GM12878 (cell line): ENCODE measurements at regions not wholly inside any gene's neighbourhood (a gene's known extent, or its start where the extent isn't known, plus 50 kb on each side); places are given as distances from the start of the nearest gene placed in this dataset.

Experiments
- ATAC-seq: fragments of 200-7000 bp; cut with Tn5 transposase; 3 replicates; pipeline ENCODE4 v1.9.1; 2020; ENCODE audit warnings: mild to moderate bottlenecking, moderate library complexity
- BruUV-seq: library from RNA; stranded (reverse); fragments of 400-500 nt; replicated peaks from 2 replicates; lab custom pipeline; 2021; lab: Mats Ljungman, UMichigan
- CTCF ChIA-PET: fragments of 300-600 bp; sonication (Branson Sonifier 250); formaldehyde crosslinking; extraction: SDS; loops from one replicate; lab custom pipeline; 2021; ENCODE audit warnings: inconsistent platforms; lab: Yijun Ruan, JAX
- POLR2A ChIA-PET: fragments of 350-600 bp; formaldehyde crosslinking; extraction: SDS; loops from one replicate; lab custom pipeline; 2021; ENCODE audit warnings: inconsistent platforms; lab: Charles Lee
- RAD21 ChIA-PET: fragments of 300-600 bp; sonication (Branson Sonifier 250); formaldehyde crosslinking; loops from one replicate; lab custom pipeline; 2023; ENCODE audit warnings: antibody characterized with exemption; ENCODE audit not compliant: unreplicated experiment; lab: Charles Lee
- SMC1A ChIA-PET: fragments of 300-600 bp; sonication (Branson Sonifier 250); formaldehyde crosslinking; loops from one replicate; lab custom pipeline; 2023; ENCODE audit not compliant: unreplicated experiment, uncharacterized antibody; lab: Charles Lee
- DNase-seq: peaks from one replicate; pipeline ENCODE4 v3.0.0-alpha.2; 2011; ENCODE audit warnings: low read depth, low spot score
- FAIRE-seq: peaks from 3 replicates; lab custom pipeline; 2011; peaks lifted over from hg19 to GRCh38; lab: Jason Lieb, UNC
- H2AFZ ChIP-seq: 2 replicates; pipeline ENCODE4 v1.6.0; 2011; ENCODE audit warnings: low read depth, low read length, control low read depth; ENCODE audit not compliant: control insufficient read depth
- H3K27ac ChIP-seq: 2 replicates; pipeline ENCODE4 v1.5.1; 2011; ENCODE audit warnings: control low read depth; ENCODE audit not compliant: control insufficient read depth, insufficient read depth
- H3K27me3 ChIP-seq, 2 experiments: replicated peaks in 1 of 2; 2 replicates each; pipeline versions ENCODE4 v1.6.0 to v1.6.1; 2011; ENCODE audit warnings: low read length in 1 of 2; ENCODE audit not compliant: control insufficient read depth in 2 of 2, insufficient read depth in 2 of 2
- H3K36me3 ChIP-seq, 2 experiments: 2 replicates each; pipeline ENCODE4 v1.5.1; 2011; ENCODE audit warnings: low read length in 1 of 2; ENCODE audit not compliant: control insufficient read depth in 2 of 2, insufficient read depth in 2 of 2
- H3K4me1 ChIP-seq: 2 replicates; pipeline ENCODE4 v1.6.1; 2011; ENCODE audit warnings: mild to moderate bottlenecking, low read length, moderate library complexity, mixed read lengths; ENCODE audit not compliant: control insufficient read depth, insufficient read depth
- H3K4me2 ChIP-seq: 2 replicates; pipeline ENCODE4 v1.6.0; 2011; ENCODE audit warnings: control low read depth; ENCODE audit not compliant: control insufficient read depth, insufficient read depth
- H3K4me3 ChIP-seq: fragments of 200-600 bp; sonication (generic); 2 replicates; pipeline ENCODE4 v1.5.1; 2016
- H3K79me2 ChIP-seq: 2 replicates; pipeline ENCODE4 v1.6.0; 2011; ENCODE audit warnings: low read length; ENCODE audit not compliant: control insufficient read depth, insufficient read depth
- H3K9ac ChIP-seq: 2 replicates; pipeline ENCODE4 v1.8.0; 2011; ENCODE audit warnings: low read length, control low read depth, mixed read lengths; ENCODE audit not compliant: control insufficient read depth, insufficient read depth
- H3K9me3 ChIP-seq: replicated peaks from 3 replicates; pipeline ENCODE4 v1.5.1; 2011; ENCODE audit warnings: mild to moderate bottlenecking, low read length; ENCODE audit not compliant: control insufficient read depth, insufficient read depth
- H4K20me1 ChIP-seq: 2 replicates; pipeline ENCODE4 v1.6.0; 2011; ENCODE audit not compliant: control insufficient read depth, insufficient read depth
- BCL11A ChIP-seq: IDR thresholded peaks from 2 replicates; pipeline ENCODE4 v1.6.1; 2011; ENCODE audit warnings: low read depth, low read length
- CREB1 ChIP-seq: IDR thresholded peaks from 2 replicates; pipeline ENCODE4 v1.6.1; 2012; ENCODE audit warnings: low read depth, mild to moderate bottlenecking, inconsistent platforms
- JUND ChIP-seq: IDR thresholded peaks from 2 replicates; pipeline ENCODE4 v1.6.1; 2012; ENCODE audit warnings: low read depth, mild to moderate bottlenecking, low read length, improper control_type of control experiment, moderate library complexity
- MTA3 ChIP-seq: IDR thresholded peaks from 2 replicates; pipeline ENCODE4 v1.6.1; 2012; ENCODE audit warnings: low read length, inconsistent platforms, borderline replicate concordance
- MXI1 ChIP-seq: fragments of 150-350 bp; IDR thresholded peaks from 2 replicates; pipeline ENCODE4 v1.6.1; 2011; ENCODE audit warnings: low read depth, mild to moderate bottlenecking, inconsistent platforms, low read length, improper control_type of control experiment
- RAD21 ChIP-seq: IDR thresholded peaks from 2 replicates; pipeline ENCODE4 v1.6.1; 2011; ENCODE audit warnings: mild to moderate bottlenecking, low read depth, low read length, moderate library complexity; ENCODE audit not compliant: insufficient read depth
- RELA ChIP-seq: fragments of 450-650 bp; IDR thresholded peaks from 2 replicates; pipeline ENCODE4 v1.8.0; 2014; ENCODE audit warnings: borderline replicate concordance; ENCODE audit not compliant: partially characterized antibody
- YBX1 ChIP-seq: fragments of 450-650 bp; IDR thresholded peaks from 2 replicates; pipeline ENCODE4 v1.6.1; 2016; ENCODE audit warnings: antibody characterized with exemption
- ZNF384 ChIP-seq: IDR thresholded peaks from 2 replicates; pipeline ENCODE4 v1.6.1; 2012; ENCODE audit warnings: low read depth, mild to moderate bottlenecking, low read length, improper control_type of control experiment, borderline replicate concordance
- WGBS: methylation state at CpG from one replicate; pipeline ENCODE4 v1.1.6; 2016; ENCODE audit warnings: low lambda C conversion rate; ENCODE audit not compliant: insufficient replicate concordance, insufficient coverage; ENCODE audit errors: missing lambda C conversion rate; 5-methylcytosine and 5-hydroxymethylcytosine counted together
- in situ Hi-C: fragments of 300-500 bp; cut with MboI; formaldehyde crosslinking; loops from 9 replicates; pipeline ENCODE4 v1.14.3; 2018; ENCODE audit warnings: mixed read lengths
- intact Hi-C: fragments of 100-400 bp; cut with micrococcal nuclease; formaldehyde crosslinking; loops from one replicate; pipeline ENCODE4 v1.14.2; 2022; ENCODE audit not compliant: unreplicated experiment
- TF ChIP-seq, protein P1 (sequence below): fragments of 450-650 bp; formaldehyde crosslinking; IDR thresholded peaks from 2 replicates; pipeline ENCODE4 v1.5.0; 2022; ENCODE audit warnings: mild to moderate bottlenecking, missing genetic modification characterization
- TF ChIP-seq, protein P2 (sequence below): fragments of 150-350 bp; IDR thresholded peaks from 2 replicates; pipeline ENCODE4 v1.6.1; 2016; ENCODE audit warnings: low read depth, low read length

DNA sequence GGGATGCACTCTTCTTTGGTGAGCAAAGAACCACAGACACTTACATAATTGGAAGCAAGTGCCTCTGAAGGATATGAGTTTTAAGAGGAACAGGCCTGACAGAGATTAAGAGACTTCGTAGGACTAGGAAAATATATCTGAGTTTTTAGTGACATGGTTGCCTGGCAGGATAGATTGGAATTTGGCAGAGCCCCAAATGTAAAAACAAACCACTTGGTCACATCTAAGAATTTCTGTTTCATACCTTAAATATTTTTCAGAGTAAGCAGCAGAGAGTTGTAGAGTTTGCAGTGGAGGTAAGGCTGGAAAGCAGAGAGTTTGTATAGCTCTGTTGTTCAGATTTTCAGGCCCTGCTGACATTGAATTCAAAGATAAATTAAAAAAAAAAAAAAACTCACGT, 150.1 kb upstream of the MAGEB2 start:
- H2AFZ ChIP-seq: no peak overlapping the region
- no peak overlapping the region for H3K27ac ChIP-seq
- H3K9ac ChIP-seq: no peak overlapping the region
- no peaks in the 10 kb centered on the region for H3K79me2 ChIP-seq
- ChIA-PET SMC1A (no interaction called here), RAD21 (no interaction called here)
- H3K4me1 ChIP-seq: no peaks in the 10 kb centered on the region
- WGBS: 33% methylated on average over 2 of the region's 2 CpGs
- H3K9me3 ChIP-seq: no peaks in the 10 kb centered on the region
- H4K20me1 ChIP-seq: no peaks in the 10 kb centered on the region
- no peaks in the 10 kb centered on the region for H3K36me3 ChIP-seq
- TF ChIP-seq RAD21 (no peak), ZNF384 (no peak), BCL11A (no peak), JUND (no peak), RELA (no peak), CREB1 (no peak), MTA3 (no peak), YBX1 (no peak), MXI1 (no peak)
- TF ChIP-seq, protein P1, sequence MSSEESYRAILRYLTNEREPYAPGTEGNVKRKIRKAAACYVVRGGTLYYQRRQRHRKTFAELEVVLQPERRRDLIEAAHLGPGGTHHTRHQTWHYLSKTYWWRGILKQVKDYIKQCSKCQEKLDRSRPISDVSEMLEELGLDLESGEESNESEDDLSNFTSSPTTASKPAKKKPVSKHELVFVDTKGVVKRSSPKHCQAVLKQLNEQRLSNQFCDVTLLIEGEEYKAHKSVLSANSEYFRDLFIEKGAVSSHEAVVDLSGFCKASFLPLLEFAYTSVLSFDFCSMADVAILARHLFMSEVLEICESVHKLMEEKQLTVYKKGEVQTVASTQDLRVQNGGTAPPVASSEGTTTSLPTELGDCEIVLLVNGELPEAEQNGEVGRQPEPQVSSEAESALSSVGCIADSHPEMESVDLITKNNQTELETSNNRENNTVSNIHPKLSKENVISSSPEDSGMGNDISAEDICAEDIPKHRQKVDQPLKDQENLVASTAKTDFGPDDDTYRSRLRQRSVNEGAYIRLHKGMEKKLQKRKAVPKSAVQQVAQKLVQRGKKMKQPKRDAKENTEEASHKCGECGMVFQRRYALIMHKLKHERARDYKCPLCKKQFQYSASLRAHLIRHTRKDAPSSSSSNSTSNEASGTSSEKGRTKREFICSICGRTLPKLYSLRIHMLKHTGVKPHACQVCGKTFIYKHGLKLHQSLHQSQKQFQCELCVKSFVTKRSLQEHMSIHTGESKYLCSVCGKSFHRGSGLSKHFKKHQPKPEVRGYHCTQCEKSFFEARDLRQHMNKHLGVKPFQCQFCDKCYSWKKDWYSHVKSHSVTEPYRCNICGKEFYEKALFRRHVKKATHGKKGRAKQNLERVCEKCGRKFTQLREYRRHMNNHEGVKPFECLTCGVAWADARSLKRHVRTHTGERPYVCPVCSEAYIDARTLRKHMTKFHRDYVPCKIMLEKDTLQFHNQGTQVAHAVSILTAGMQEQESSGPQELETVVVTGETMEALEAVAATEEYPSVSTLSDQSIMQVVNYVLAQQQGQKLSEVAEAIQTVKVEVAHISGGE (CRISPR knock-in tag): no peak
- TF ChIP-seq, protein P2, sequence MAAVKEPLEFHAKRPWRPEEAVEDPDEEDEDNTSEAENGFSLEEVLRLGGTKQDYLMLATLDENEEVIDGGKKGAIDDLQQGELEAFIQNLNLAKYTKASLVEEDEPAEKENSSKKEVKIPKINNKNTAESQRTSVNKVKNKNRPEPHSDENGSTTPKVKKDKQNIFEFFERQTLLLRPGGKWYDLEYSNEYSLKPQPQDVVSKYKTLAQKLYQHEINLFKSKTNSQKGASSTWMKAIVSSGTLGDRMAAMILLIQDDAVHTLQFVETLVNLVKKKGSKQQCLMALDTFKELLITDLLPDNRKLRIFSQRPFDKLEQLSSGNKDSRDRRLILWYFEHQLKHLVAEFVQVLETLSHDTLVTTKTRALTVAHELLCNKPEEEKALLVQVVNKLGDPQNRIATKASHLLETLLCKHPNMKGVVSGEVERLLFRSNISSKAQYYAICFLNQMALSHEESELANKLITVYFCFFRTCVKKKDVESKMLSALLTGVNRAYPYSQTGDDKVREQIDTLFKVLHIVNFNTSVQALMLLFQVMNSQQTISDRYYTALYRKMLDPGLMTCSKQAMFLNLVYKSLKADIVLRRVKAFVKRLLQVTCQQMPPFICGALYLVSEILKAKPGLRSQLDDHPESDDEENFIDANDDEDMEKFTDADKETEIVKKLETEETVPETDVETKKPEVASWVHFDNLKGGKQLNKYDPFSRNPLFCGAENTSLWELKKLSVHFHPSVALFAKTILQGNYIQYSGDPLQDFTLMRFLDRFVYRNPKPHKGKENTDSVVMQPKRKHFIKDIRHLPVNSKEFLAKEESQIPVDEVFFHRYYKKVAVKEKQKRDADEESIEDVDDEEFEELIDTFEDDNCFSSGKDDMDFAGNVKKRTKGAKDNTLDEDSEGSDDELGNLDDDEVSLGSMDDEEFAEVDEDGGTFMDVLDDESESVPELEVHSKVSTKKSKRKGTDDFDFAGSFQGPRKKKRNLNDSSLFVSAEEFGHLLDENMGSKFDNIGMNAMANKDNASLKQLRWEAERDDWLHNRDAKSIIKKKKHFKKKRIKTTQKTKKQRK: no peak
- TF ChIP-seq, all 136 proteins: peak for 0
- ChIA-PET CTCF (interaction anchor here (0.6 kb wide), 1 partner anchor 1047 kb away, joined by 4 read pairs; no protein-coding TSS in a partner anchor), POLR2A (no interaction called here)
- ATAC-seq: no peak
- H3K4me3 ChIP-seq: no peak overlapping the region
- no peak overlapping the region for H3K4me2 ChIP-seq
- in situ Hi-C loops (no loop called here), intact Hi-C loops (no loop called here)
- H3K27me3 ChIP-seq: no peaks in the 10 kb centered on the region
- FAIRE-seq: no peak
- BruUV-seq: no TSS peak
- no peak for DNase-seq
